Mesothelial cell of epicardium (in vitro differentiated cells): ENCODE measurements at regions not wholly inside any gene's neighbourhood (a gene's known extent, or its start where the extent isn't known, plus 50 kb on each side); places are given as distances from the start of the nearest gene placed in this dataset.

ENCODE experiments used
- DNase-seq, 2 experiments: peaks; one replicate each; pipeline ENCODE4 v3.0.0; 2021; ENCODE audit warnings: low spot score in 2 of 2; ENCODE audit not compliant: unreplicated experiment in 2 of 2
- H3K27ac Mint-ChIP-seq: 2 replicates; pipeline ENCODE4 v1.8.0; 2021; ENCODE audit warnings: mixed read lengths
- H3K27me3 Mint-ChIP-seq: 2 replicates; pipeline ENCODE4 v1.8.0; 2021; ENCODE audit warnings: low read depth, mixed read lengths
- H3K36me3 Mint-ChIP-seq: 2 replicates; pipeline ENCODE4 v1.8.0; 2021; ENCODE audit warnings: mixed read lengths
- H3K4me1 Mint-ChIP-seq: 2 replicates; pipeline ENCODE4 v1.8.0; 2021; ENCODE audit warnings: mixed read lengths
- H3K4me3 Mint-ChIP-seq: 2 replicates; pipeline ENCODE4 v1.8.0; 2021; ENCODE audit warnings: mild to moderate bottlenecking, moderate library complexity, mixed read lengths
- H3K9me3 Mint-ChIP-seq: 2 replicates; pipeline ENCODE4 v1.8.0; 2021; ENCODE audit warnings: mixed read lengths
- TF ChIP-seq, protein P1 (sequence below): fragments of 200-600 bp; sonication (generic); IDR thresholded peaks from one replicate; pipeline ENCODE4 v1.5.0; 2021; ENCODE audit warnings: antibody characterized with exemption; ENCODE audit not compliant: unreplicated experiment

- DNase-seq: no peak
- Mint-ChIP-seq H3K9me3 (no peaks in the 10 kb centered on the region), H3K36me3 (no peaks in the 10 kb centered on the region), H3K27ac (no peak overlapping the region), H3K4me1 (peaks cover 6% of the 10 kb centered on the region), H3K4me3 (no peak overlapping the region), H3K27me3 (no peaks in the 10 kb centered on the region)
- TF ChIP-seq, protein P1, sequence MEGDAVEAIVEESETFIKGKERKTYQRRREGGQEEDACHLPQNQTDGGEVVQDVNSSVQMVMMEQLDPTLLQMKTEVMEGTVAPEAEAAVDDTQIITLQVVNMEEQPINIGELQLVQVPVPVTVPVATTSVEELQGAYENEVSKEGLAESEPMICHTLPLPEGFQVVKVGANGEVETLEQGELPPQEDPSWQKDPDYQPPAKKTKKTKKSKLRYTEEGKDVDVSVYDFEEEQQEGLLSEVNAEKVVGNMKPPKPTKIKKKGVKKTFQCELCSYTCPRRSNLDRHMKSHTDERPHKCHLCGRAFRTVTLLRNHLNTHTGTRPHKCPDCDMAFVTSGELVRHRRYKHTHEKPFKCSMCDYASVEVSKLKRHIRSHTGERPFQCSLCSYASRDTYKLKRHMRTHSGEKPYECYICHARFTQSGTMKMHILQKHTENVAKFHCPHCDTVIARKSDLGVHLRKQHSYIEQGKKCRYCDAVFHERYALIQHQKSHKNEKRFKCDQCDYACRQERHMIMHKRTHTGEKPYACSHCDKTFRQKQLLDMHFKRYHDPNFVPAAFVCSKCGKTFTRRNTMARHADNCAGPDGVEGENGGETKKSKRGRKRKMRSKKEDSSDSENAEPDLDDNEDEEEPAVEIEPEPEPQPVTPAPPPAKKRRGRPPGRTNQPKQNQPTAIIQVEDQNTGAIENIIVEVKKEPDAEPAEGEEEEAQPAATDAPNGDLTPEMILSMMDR: no peak
Observed at GRCh38 chr13:84962141-84962750, 837.0 kb downstream of the SLITRK6 start.

DNA sequence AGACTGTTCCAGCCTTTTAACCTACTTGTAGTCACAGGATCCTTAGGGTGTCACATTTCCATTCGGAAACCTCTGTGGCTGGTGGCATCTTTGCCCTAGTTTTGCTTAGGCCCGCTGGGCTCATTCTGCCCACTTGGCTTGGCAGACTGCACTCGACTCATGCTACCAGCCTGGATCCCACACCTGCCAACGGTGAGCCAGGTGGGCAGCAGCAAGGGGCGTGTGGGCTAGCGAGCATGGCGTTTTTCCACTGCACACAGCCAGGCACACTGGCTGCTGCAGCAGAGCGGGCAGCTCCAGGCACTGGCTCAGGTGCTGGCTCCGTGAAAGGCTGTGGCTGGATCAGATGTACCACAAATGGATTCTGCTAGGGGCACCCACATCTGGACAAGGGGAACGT is 838.2 kb downstream of the SLITRK6 start:
- H3K36me3 Mint-ChIP-seq: no peaks in the 10 kb centered on the region
- TF ChIP-seq, protein P1: no peak
- no peaks in the 10 kb centered on the region for H3K9me3 Mint-ChIP-seq
- H3K4me3 Mint-ChIP-seq: no peak overlapping the region
- H3K27me3 Mint-ChIP-seq: no peaks in the 10 kb centered on the region
- peaks cover 7% of the 10 kb centered on the region for H3K4me1 Mint-ChIP-seq
- H3K27ac Mint-ChIP-seq: no peak overlapping the region
- DNase-seq: no peak

DNA sequence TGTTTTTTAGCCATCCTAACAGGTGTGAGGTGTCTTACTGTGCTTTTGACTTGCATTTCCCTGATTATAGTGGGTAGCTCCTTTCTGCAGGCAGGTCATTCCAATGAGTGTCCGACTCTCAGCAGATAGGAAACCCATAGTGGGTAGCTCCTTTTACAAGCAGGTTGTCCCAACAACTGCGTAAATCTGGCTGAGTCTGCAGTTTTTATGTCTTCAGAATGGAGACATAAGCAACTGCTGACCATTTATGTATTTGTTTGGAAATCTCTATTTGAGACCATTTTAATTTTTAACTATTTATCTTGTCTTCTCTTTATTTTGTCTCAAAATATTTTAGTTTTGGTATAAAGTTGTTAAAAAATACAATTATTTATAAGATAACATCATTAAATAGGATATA is 839.4 kb downstream of the SLITRK6 start:
- H3K9me3 Mint-ChIP-seq: no peaks in the 10 kb centered on the region

GRCh38 chr13:84954636-84955035 is 844.6 kb downstream of the SLITRK6 start:
- DNase-seq: no peak
- Mint-ChIP-seq H3K36me3 (no peaks in the 10 kb centered on the region), H3K27ac (no peak overlapping the region), H3K4me3 (no peak overlapping the region), H3K4me1 (peaks cover 7% of the 10 kb centered on the region), H3K27me3 (no peaks in the 10 kb centered on the region), H3K9me3 (peaks cover 7% of the 10 kb centered on the region)
- TF ChIP-seq, protein P1: no peak

More for the DNA sequence above, 839.4 kb downstream of the SLITRK6 start:
- DNase-seq: no peak
- no peaks in the 10 kb centered on the region for H3K36me3 Mint-ChIP-seq
- no peaks in the 10 kb centered on the region for H3K27me3 Mint-ChIP-seq
- H3K27ac Mint-ChIP-seq: no peak overlapping the region
- H3K4me3 Mint-ChIP-seq: no peak overlapping the region
- TF ChIP-seq, protein P1: no peak
- H3K4me1 Mint-ChIP-seq: peaks cover 7% of the 10 kb centered on the region

GRCh38 chr13:84951128-84951527 is 848.1 kb downstream of the SLITRK6 start:
- Mint-ChIP-seq H3K36me3 (no peaks in the 10 kb centered on the region), H3K27ac (no peak overlapping the region), H3K9me3 (peaks cover 22% of the 10 kb centered on the region), H3K4me3 (no peak overlapping the region), H3K4me1 (no peaks in the 10 kb centered on the region), H3K27me3 (no peaks in the 10 kb centered on the region)
- no peak for DNase-seq
- TF ChIP-seq, protein P1: no peak

GRCh38 chr13:84946192-84946591 is 853.0 kb downstream of the SLITRK6 start:
- no peaks in the 10 kb centered on the region for H3K27me3 Mint-ChIP-seq
- no peak overlapping the region for H3K27ac Mint-ChIP-seq
- H3K4me1 Mint-ChIP-seq: no peaks in the 10 kb centered on the region
- H3K36me3 Mint-ChIP-seq: no peaks in the 10 kb centered on the region
- TF ChIP-seq, protein P1: no peak
- H3K9me3 Mint-ChIP-seq: peaks cover 30% of the 10 kb centered on the region
- DNase-seq: no peak
- no peak overlapping the region for H3K4me3 Mint-ChIP-seq
